GM19099 (cell line): ENCODE measurements at regions not wholly inside any gene's neighbourhood (a gene's known extent, or its start where the extent isn't known, plus 50 kb on each side); places are given as distances from the start of the nearest gene placed in this dataset.

ENCODE experiments used
- POLR2A ChIP-seq: IDR thresholded peaks from 3 replicates; pipeline ENCODE4 v1.6.1; 2011; ENCODE audit warnings: low read depth; ENCODE audit not compliant: insufficient read length; ENCODE audit errors: extremely low read depth

GRCh38 chr5:29833394-29833793 is 1360.1 kb upstream of the CDH6 start:
- no peak for TF ChIP-seq POLR2A

GRCh38 chr5:29822521-29822920 is 1371.0 kb upstream of the CDH6 start:
- TF ChIP-seq POLR2A: no peak

- TF ChIP-seq POLR2A: no peak
Observed at GRCh38 chr5:29811914-29812679, 1381.4 kb upstream of the CDH6 start.

GRCh38 chr5:29805804-29806203 is 1387.7 kb upstream of the CDH6 start:
- TF ChIP-seq POLR2A: no peak

GRCh38 chr5:29800752-29801151 is 1392.7 kb upstream of the CDH6 start:
- no peak for TF ChIP-seq POLR2A

GRCh38 chr5:29796013-29796412 is 1397.5 kb upstream of the CDH6 start:
- no peak for TF ChIP-seq POLR2A

- TF ChIP-seq POLR2A: no peak
Observed at GRCh38 chr5:29795096-29795652, 1398.3 kb upstream of the CDH6 start.

- TF ChIP-seq POLR2A: no peak
Observed at GRCh38 chr5:29794141-29794787, 1399.2 kb upstream of the CDH6 start.

- TF ChIP-seq POLR2A: no peak
Observed at GRCh38 chr5:29790281-29790680, 1403.2 kb upstream of the CDH6 start.

- TF ChIP-seq POLR2A: no peak
Observed at GRCh38 chr5:29780401-29780800, 1413.1 kb upstream of the CDH6 start.

GRCh38 chr5:29779141-29779540 is 1414.3 kb upstream of the CDH6 start:
- no peak for TF ChIP-seq POLR2A

- TF ChIP-seq POLR2A: no peak
Observed at GRCh38 chr5:29777373-29777772, 1416.1 kb upstream of the CDH6 start.

GRCh38 chr5:29770936-29771335 is 1422.5 kb upstream of the CDH6 start:
- no peak for TF ChIP-seq POLR2A

- no peak for TF ChIP-seq POLR2A
Observed at GRCh38 chr5:29769474-29769873, 1424.0 kb upstream of the CDH6 start.

GRCh38 chr5:29758986-29759421 is 1434.5 kb upstream of the CDH6 start:
- no peak for TF ChIP-seq POLR2A

GRCh38 chr5:29750453-29750852 is 1443.0 kb upstream of the CDH6 start:
- TF ChIP-seq POLR2A: no peak
